ENCODE measurements at regions not wholly inside any gene's neighbourhood (a gene's known extent, or its start where the extent isn't known, plus 50 kb on each side); places are given as distances from the start of the nearest gene placed in this dataset.

DNA sequence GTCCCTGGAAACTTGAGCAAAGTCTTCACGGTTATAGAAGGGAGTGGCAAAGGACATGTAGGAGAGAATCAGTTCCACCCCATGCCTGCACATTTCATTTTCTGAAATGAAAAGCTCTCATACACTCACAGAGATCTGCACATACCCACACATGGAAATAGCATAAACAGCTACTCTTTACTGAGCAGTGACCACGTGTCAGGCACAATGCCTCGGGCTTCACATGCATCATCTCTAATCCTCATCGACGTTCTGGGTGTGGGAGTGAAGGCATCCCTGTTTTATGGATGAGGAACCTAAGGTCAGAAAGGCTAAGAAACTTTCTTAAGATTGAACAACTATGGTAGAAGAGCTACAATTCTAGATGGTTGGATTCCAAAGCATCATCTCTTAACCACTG lies 198.8 kb downstream of the DAD1 start:
- TF ChIP-seq, protein P1, sequence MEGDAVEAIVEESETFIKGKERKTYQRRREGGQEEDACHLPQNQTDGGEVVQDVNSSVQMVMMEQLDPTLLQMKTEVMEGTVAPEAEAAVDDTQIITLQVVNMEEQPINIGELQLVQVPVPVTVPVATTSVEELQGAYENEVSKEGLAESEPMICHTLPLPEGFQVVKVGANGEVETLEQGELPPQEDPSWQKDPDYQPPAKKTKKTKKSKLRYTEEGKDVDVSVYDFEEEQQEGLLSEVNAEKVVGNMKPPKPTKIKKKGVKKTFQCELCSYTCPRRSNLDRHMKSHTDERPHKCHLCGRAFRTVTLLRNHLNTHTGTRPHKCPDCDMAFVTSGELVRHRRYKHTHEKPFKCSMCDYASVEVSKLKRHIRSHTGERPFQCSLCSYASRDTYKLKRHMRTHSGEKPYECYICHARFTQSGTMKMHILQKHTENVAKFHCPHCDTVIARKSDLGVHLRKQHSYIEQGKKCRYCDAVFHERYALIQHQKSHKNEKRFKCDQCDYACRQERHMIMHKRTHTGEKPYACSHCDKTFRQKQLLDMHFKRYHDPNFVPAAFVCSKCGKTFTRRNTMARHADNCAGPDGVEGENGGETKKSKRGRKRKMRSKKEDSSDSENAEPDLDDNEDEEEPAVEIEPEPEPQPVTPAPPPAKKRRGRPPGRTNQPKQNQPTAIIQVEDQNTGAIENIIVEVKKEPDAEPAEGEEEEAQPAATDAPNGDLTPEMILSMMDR (IDR thresholded peaks at IDR 0.05), result no peak
- TF ChIP-seq POLR2AphosphoS5 (IDR thresholded peaks at IDR 0.05) (no peak), POLR2A (IDR thresholded peaks at IDR 0.05) (no peak)
